ENCODE measurements at regions not wholly inside any gene's neighbourhood (a gene's known extent, or its start where the extent isn't known, plus 50 kb on each side); places are given as distances from the start of the nearest gene placed in this dataset.

DNA sequence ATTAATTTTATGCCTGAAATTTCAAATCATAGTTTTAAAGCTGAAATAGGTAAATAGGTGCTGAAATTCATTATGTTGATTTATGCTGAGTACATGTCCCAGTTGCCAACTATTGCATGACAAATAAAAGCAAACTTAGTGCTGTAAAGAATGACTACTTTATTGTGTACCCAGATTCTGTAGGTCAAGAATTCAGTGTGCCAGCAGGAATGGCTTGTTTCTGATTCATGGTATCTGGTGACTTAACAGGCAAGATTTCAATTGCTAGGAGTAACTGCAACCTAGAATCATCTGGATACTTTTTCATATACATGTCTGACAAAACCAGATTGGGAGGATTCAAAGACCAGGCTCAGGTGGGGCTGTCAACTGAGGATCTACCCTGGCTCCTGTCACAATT lies 678.4 kb upstream of the ADAMTS5 start:
- TF ChIP-seq CTCF (IDR thresholded peaks at IDR 0.05; ENCODE audit: insufficient read depth, low read length, poor library complexity, severe bottlenecking), result no peak
- no peak for DNase-seq (ENCODE audit: extremely low read depth, insufficient read length)
- H3K4me3 ChIP-seq (replicated peaks; ENCODE audit: low read depth, low read length), result no peak overlapping the region
- H3K27me3 ChIP-seq (replicated peaks; ENCODE audit: control insufficient read depth, insufficient read depth, low read length), result no peaks in the 10 kb centered on the region
- H3K36me3 ChIP-seq (ENCODE audit: control insufficient read depth, insufficient read depth, low read length), result no peaks in the 10 kb centered on the region

DNA sequence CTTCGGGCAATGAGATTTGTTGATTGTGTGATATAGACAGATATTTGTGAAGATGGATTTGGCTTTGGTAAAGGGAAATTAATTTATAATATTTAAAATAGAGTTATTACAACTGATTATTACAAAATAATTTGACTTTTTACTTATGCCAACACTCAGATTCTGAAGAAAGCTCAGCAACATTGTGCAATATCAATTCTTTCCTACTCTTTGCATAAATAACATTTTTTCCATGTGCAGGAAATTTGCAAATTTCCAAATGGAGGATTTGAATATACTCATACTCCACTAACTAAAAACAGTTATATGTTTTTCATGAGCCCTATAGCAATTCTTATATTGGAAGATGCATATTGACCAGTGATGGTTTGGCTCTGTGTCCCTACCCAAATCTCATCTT lies 676.4 kb upstream of the ADAMTS5 start:
- no peak for TF ChIP-seq CTCF (IDR thresholded peaks at IDR 0.05; ENCODE audit: insufficient read depth, low read length, poor library complexity, severe bottlenecking)
- no peaks in the 10 kb centered on the region for H3K27me3 ChIP-seq (replicated peaks; ENCODE audit: control insufficient read depth, insufficient read depth, low read length)
- no peaks in the 10 kb centered on the region for H3K36me3 ChIP-seq (ENCODE audit: control insufficient read depth, insufficient read depth, low read length)
- no peak overlapping the region for H3K4me3 ChIP-seq (replicated peaks; ENCODE audit: low read depth, low read length)
- DNase-seq (ENCODE audit: extremely low read depth, insufficient read length), result no peak

- no peak for TF ChIP-seq CTCF (IDR thresholded peaks at IDR 0.05; ENCODE audit: insufficient read depth, low read length, poor library complexity, severe bottlenecking)
- Histone ChIP-seq H3K27me3 (replicated peaks; ENCODE audit: control insufficient read depth, insufficient read depth, low read length) (no peaks in the 10 kb centered on the region), H3K4me3 (replicated peaks; ENCODE audit: low read depth, low read length) (no peak overlapping the region), H3K36me3 (ENCODE audit: control insufficient read depth, insufficient read depth, low read length) (no peaks in the 10 kb centered on the region)
- DNase-seq (ENCODE audit: extremely low read depth, insufficient read length), result no peak
Observed at GRCh38 chr21:27639286-27639685, 672.4 kb upstream of the ADAMTS5 start.

DNA sequence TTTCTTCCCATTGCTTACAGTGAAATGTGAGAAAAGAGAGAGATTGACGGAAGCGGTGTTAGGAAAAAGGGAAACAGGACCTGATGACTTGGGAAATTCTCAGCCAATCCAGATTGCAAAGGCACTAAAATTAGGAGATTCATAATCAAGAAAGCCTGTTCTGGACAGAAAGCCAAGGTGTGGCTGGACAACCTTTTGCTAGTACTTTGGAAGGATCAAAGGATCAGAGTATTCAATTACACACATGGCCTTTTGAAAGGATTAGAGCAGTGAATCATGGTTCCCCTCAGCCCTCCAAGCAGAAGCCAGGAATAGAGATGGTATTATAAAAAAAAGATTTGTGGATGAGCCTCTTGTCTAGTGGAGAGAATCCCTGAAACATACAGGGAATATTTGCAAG lies 669.8 kb upstream of the ADAMTS5 start:
- Histone ChIP-seq H3K27me3 (replicated peaks; ENCODE audit: control insufficient read depth, insufficient read depth, low read length) (no peaks in the 10 kb centered on the region), H3K4me3 (replicated peaks; ENCODE audit: low read depth, low read length) (no peak overlapping the region), H3K36me3 (ENCODE audit: control insufficient read depth, insufficient read depth, low read length) (no peaks in the 10 kb centered on the region)
- TF ChIP-seq CTCF (IDR thresholded peaks at IDR 0.05; ENCODE audit: insufficient read depth, low read length, poor library complexity, severe bottlenecking), result no peak
- no peak for DNase-seq (ENCODE audit: extremely low read depth, insufficient read length)

- Histone ChIP-seq H3K27me3 (replicated peaks; ENCODE audit: control insufficient read depth, insufficient read depth, low read length) (no peaks in the 10 kb centered on the region), H3K36me3 (ENCODE audit: control insufficient read depth, insufficient read depth, low read length) (no peaks in the 10 kb centered on the region), H3K4me3 (replicated peaks; ENCODE audit: low read depth, low read length) (no peak overlapping the region)
- TF ChIP-seq CTCF (IDR thresholded peaks at IDR 0.05; ENCODE audit: insufficient read depth, low read length, poor library complexity, severe bottlenecking), result no peak
- no peak for DNase-seq (ENCODE audit: extremely low read depth, insufficient read length)
Observed at GRCh38 chr21:27633631-27634030, 666.7 kb upstream of the ADAMTS5 start.

GRCh38 chr21:27631471-27631870 lies 664.6 kb upstream of the ADAMTS5 start:
- H3K4me3 ChIP-seq (replicated peaks; ENCODE audit: low read depth, low read length), result no peak overlapping the region
- no peak for DNase-seq (ENCODE audit: extremely low read depth, insufficient read length)
- TF ChIP-seq CTCF (IDR thresholded peaks at IDR 0.05; ENCODE audit: insufficient read depth, low read length, poor library complexity, severe bottlenecking), result no peak
- no peaks in the 10 kb centered on the region for H3K27me3 ChIP-seq (replicated peaks; ENCODE audit: control insufficient read depth, insufficient read depth, low read length)
- H3K36me3 ChIP-seq (ENCODE audit: control insufficient read depth, insufficient read depth, low read length), result no peaks in the 10 kb centered on the region
